Pons (tissue), 1 donor: ENCODE measurements at regions not wholly inside any gene's neighbourhood (a gene's known extent, or its start where the extent isn't known, plus 50 kb on each side); places are given as distances from the start of the nearest gene placed in this dataset.

Experiments used
- DNase-seq: peaks from one replicate; pipeline ENCODE4 v3.0.0-alpha.2; 2016; ENCODE audit warnings: low spot score

DNA sequence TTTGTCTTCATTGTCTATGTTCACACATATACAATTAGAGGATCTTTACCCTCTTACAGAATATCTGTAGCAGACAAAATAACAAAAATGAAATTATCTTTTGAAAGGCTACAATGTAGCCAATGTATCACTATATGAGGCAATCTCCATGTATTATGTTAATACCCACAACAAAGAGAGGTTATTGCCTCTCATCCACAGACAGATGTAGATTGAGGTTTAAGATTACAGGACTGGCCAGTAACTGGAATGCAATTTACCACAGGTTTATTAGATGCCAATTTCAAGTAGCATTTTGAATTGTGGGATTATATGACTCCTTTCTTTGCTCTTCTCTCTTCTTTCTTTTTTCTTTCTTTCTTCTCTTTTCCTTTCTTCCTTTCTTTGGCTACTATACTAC is 242.6 kb downstream of the ANKRD50 start:
- no peak for DNase-seq

DNA sequence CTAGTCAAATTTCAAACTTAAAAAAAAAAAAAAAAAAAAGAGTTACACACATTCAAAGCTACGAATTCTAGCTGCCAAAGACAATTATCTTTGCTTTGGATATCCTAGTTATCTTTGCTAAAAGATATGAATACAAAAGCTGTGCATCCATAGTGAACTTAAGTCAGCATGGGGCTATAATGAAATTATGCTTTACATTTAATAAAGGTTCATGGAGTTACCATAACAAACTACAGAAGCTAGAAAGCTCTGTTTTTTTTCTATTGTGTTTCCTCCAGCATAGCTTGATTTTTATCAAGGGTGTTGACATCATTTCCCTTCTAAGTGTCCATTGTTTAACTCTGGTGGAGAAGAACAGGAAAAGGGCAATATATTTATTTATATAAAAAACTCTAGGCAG is 234.1 kb downstream of the ANKRD50 start:
- no peak for DNase-seq

DNA sequence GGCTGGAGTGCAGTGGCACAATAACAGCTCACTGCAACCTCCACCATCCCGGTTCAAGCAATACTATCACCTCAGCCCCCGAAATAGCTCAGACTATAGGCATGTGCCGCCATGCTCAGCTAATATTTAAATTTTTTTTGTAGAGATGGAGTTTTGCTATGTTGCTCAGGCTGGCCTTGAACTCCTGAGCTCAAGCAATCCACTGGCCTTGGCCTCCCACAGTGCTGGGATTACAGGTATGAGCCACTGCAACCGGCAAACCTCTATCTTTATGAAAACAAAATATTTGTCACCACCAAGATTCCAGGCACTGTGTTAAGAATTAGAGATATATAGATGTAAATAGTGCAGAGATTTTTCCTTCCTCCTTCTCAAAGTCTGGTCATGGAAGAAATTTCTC is 232.5 kb downstream of the ANKRD50 start:
- no peak for DNase-seq

GRCh38 chr4:124481123-124481522 is 231.4 kb downstream of the ANKRD50 start:
- DNase-seq: no peak

DNA sequence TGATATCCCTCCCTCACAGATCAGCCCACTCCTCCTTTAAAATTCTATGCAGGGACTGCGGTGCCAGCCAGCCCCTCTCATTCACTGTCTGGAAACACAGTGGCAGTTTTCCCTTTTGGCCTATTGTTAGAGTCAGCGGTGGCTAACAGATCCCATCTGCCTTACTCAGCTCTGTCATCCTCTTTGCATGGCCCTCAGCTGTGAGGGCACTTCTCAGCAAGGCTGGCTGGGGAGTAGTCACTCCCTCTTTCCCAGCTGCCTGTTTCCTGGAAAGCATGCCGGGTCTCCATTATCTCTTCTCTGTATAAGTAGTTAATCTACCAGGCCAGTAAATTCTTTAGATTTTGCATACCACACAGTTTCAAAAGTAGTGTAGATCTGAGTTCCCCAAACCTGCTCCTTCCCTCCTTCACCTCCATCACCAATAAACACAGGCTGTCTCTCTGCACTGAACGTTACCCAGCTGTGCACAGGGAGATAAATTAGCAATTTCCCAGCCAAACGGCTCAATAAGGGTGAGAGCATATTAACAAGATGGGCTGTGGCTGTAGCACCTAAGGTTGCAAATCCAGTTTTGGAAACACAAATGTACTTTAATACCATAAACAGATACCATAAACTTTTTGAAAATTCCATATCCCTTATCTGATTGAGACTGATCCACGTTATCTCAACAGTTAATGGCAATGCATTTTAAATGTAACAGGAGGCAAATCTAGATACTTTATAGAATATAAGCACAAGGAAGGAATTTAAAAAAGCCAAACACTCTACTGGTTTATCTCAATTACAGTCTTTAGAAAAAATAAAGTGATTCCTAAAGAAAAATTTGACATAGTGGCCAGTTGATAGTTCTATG is 229.3 kb downstream of the ANKRD50 start:
- DNase-seq: no peak

GRCh38 chr4:124484008-124484407 is 228.5 kb downstream of the ANKRD50 start:
- no peak for DNase-seq

- DNase-seq: no peak
Measured at GRCh38 chr4:124484940-124485339, 227.6 kb downstream of the ANKRD50 start.

GRCh38 chr4:124486423-124486822 is 226.1 kb downstream of the ANKRD50 start:
- no peak for DNase-seq

DNA sequence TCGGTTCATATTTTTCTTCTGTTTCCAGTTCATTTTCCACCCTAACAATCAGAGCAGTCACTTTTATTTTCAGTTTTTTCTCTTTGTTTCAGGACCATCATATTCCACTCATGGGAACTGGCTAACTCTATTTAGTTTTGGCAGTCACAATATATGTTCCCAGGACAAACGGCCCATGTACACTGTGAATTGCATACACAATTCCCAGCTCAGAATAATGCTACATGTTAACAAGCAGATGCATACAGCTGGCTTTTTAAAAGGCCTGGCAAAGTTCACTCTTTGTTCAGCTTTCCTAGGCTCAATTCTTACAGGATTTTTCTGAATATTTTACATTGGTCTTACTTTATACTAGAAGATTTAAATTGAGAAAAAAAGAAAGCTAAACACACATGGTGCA is 224.9 kb downstream of the ANKRD50 start:
- no peak for DNase-seq

GRCh38 chr4:124491361-124492145 is 221.0 kb downstream of the ANKRD50 start:
- DNase-seq: no peak

DNA sequence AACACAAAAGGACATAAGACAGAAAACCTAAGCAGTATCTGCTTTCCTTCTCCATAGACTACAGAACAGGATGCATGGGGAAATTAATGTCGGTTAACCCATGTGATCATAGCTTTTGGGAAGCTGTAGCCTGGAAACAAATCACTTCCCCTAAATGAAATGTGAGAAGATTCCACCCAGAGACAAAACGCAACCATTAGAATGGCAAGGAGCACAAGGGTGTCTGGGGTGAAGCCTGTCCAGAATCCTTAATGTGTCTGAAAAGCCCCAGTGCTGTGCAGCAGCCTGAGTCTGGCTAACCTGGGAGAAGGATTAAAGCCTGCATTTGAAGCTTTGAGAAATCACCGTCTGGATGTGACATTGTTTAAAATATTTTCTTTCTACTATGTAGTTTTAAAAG is 213.3 kb downstream of the ANKRD50 start:
- DNase-seq: no peak

- no peak for DNase-seq
Measured at GRCh38 chr4:124501576-124501975, 211.0 kb downstream of the ANKRD50 start.

GRCh38 chr4:124504431-124504830 is 208.1 kb downstream of the ANKRD50 start:
- no peak for DNase-seq

DNA sequence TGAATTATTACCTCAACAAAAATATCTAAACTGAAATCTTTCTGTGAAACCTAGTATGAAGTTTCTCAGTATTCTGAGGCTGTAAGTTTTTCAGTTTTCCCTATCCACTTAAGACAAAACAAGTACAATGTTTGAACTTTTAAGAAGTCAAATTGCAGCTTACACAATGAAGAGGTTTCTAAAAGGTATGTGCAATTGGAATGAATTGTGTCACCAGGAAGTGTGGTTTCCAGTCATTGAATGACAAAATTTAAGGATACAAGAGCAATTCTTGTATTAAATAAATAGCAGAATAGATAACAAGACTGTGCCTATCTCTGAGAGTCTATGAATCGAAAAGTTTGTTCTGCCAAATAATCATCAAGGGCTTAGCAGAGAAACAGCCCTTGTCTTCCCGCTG is 207.3 kb downstream of the ANKRD50 start:
- DNase-seq: no peak

DNA sequence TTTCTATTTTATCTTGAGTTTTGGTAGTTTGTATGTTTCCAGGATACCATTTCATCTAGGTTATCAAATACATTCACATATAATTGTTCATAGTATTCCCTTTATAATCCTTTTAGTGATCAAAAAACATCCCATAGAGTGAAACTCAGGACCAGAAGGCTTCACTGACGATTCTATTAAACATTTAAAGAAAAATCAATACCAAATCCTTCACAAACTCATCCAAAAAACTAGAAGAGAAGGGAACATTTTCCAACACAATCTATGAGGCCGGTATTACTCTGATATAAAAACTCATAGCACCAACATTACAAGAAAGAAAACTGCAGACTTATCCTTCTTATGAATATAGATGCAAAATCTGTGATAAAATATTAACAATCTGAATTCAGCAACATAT is 203.4 kb downstream of the ANKRD50 start:
- DNase-seq: no peak

GRCh38 chr4:124514588-124514987 is 197.9 kb downstream of the ANKRD50 start:
- no peak for DNase-seq

GRCh38 chr4:124515591-124515990 is 196.9 kb downstream of the ANKRD50 start:
- no peak for DNase-seq

DNA sequence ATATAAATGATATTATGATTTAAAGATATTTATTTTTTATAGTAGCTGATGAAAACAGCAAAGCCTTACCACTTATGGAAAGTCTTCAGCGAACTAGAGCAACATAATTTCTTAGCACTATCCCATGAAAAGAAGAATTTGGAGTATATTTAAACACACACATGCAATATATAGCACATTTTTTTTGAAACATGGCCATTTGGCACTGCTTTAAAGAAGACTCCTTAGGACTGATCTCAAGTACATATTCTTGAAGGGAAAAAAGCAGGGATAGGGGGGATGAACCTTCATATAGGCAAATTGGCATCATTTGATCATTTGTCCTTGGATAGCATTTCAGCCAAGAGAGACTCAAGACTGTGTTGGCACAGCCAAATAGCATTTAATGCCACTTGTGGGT is 193.3 kb downstream of the ANKRD50 start:
- DNase-seq: no peak

- DNase-seq: no peak
Measured at GRCh38 chr4:124523816-124524215, 188.7 kb downstream of the ANKRD50 start.

- no peak for DNase-seq
Measured at GRCh38 chr4:124525524-124525923, 187.0 kb downstream of the ANKRD50 start.

DNA sequence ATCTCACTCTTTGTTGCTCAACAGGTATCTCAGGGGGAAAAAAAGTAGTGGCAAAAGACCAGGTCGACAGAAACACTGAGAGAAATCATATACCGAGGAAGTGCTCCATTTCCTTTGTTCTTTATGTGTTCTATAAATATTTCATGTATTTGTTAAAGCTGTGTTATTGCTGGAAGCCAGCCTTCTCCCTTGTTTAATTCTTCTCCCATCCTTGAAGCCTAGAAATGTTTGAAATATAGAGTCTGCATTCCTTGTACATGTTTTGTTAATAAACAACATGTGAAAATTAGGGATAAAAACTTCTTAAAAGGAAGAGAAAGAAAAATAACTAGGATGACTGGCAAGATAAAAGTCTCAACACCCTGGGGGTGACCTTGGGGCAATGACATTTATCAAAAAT is 186.2 kb downstream of the ANKRD50 start:
- DNase-seq: no peak

GRCh38 chr4:124526769-124527168 is 185.8 kb downstream of the ANKRD50 start:
- DNase-seq: no peak

GRCh38 chr4:124527364-124527763 is 185.2 kb downstream of the ANKRD50 start:
- DNase-seq: no peak
